ENCODE measurements at regions not wholly inside any gene's neighbourhood (a gene's known extent, or its start where the extent isn't known, plus 50 kb on each side); places are given as distances from the start of the nearest gene placed in this dataset.
"Not testable (repeated sequence)": the region's sequence is repeated elsewhere in the genome, so short reads cannot be mapped to it uniquely, and the experiment has no call there.

- no peak for DNase-seq
- Histone ChIP-seq H3K36me3 (no peaks in the 10 kb centered on the region), H3K4me1 (no peaks in the 10 kb centered on the region), H3K9me3 (peaks cover 0 to 15% (median 3%) of the 10 kb centered on the region in 8 donors), H3K27ac (no peak overlapping the region), H3K4me3 (no peak overlapping the region), H3K27me3 (replicated peaks in 1 of 7) (no peaks in the 10 kb centered on the region)
- 77 to 90% (median 82%) methylated on average over 5 of the region's 5 CpGs for WGBS, 5 donors
- TF ChIP-seq POLR2A (IDR thresholded peaks at IDR 0.05) (no peak), POLR2AphosphoS5 (IDR thresholded peaks at IDR 0.05) (no peak)
- TF ChIP-seq, protein P1, sequence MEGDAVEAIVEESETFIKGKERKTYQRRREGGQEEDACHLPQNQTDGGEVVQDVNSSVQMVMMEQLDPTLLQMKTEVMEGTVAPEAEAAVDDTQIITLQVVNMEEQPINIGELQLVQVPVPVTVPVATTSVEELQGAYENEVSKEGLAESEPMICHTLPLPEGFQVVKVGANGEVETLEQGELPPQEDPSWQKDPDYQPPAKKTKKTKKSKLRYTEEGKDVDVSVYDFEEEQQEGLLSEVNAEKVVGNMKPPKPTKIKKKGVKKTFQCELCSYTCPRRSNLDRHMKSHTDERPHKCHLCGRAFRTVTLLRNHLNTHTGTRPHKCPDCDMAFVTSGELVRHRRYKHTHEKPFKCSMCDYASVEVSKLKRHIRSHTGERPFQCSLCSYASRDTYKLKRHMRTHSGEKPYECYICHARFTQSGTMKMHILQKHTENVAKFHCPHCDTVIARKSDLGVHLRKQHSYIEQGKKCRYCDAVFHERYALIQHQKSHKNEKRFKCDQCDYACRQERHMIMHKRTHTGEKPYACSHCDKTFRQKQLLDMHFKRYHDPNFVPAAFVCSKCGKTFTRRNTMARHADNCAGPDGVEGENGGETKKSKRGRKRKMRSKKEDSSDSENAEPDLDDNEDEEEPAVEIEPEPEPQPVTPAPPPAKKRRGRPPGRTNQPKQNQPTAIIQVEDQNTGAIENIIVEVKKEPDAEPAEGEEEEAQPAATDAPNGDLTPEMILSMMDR (IDR thresholded peaks at IDR 0.05 in 8 of 11, conservative IDR thresholded peaks at IDR 0.05 in 3 of 11): no peak
- intact Hi-C loops (cut with DNase I; ENCODE audit: low total_unique reads): no loop called here
Measured at GRCh38 chr2:195148004-195148403, 509.0 kb upstream of the SLC39A10 start.

DNA sequence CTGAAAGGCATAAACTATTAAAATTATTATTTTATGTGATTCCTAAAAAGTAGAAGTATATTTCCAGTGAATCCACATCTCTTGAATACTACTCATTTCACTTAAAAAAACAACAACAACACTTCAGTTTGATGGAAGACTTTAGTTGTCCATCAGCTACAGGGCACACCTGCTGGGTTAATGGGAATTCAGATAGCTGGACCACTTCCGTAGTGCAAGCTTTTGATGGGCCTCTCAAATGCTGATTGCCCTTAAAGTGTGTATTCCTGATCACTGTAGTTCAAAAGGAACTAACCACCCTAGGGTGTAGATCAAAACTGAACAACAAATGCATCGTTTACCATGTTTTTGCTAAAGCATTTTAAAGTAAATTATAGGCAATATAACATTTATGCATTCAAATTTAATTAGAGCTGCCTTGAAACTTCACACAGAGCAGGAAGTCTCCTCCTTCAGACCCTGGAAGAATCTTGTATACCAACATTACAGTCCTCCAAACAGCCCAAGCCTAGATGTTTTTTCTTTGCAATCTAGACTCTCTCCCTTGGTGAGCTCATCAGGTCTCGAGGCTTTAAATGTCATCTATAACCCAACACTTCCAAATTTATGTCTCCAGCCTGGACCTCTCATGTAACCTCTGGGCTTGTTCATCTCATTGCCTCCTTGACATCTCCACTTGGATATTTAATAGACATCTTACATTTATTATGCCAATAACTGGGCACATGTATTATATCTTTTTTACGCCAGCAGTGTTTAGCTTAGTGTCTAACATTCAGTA is 510.1 kb upstream of the SLC39A10 start:
- H3K4me1 ChIP-seq: no peaks in the 10 kb centered on the region
- H3K9me3 ChIP-seq: peaks cover 0 to 17% (median 4%) of the 10 kb centered on the region in 8 donors
- H3K36me3 ChIP-seq: no peaks in the 10 kb centered on the region
- H3K4me3 ChIP-seq: no peak overlapping the region
- DNase-seq: no peak
- WGBS, 5 donors: 80 to 89% (median 86%) methylated on average over 4 of the region's 4 CpGs
- no peaks in the 10 kb centered on the region for H3K27me3 ChIP-seq (replicated peaks in 1 of 7)
- intact Hi-C loops (cut with DNase I; ENCODE audit: low total_unique reads): no loop called here
- no peak overlapping the region for H3K27ac ChIP-seq
- TF ChIP-seq, protein P1 (IDR thresholded peaks at IDR 0.05 in 8 of 11, conservative IDR thresholded peaks at IDR 0.05 in 3 of 11): no peak
- no peak for TF ChIP-seq POLR2A (IDR thresholded peaks at IDR 0.05)
- no peak for TF ChIP-seq POLR2AphosphoS5 (IDR thresholded peaks at IDR 0.05)

- H3K9me3 ChIP-seq: peaks cover 0 to 6% (median 0%) of the 10 kb centered on the region in 8 donors
- WGBS, 5 donors: 86 to 93% (median 89%) methylated on average over 7 of the region's 7 CpGs
- intact Hi-C loops (cut with DNase I; ENCODE audit: low total_unique reads): no loop called here
- no peak overlapping the region for H3K27ac ChIP-seq
- TF ChIP-seq POLR2A (IDR thresholded peaks at IDR 0.05) (no peak), POLR2AphosphoS5 (IDR thresholded peaks at IDR 0.05) (no peak)
- TF ChIP-seq, protein P1 (IDR thresholded peaks at IDR 0.05 in 8 of 11, conservative IDR thresholded peaks at IDR 0.05 in 3 of 11): no peak
- no peak overlapping the region for H3K4me3 ChIP-seq
- no peak for DNase-seq
- no peaks in the 10 kb centered on the region for H3K4me1 ChIP-seq
- no peaks in the 10 kb centered on the region for H3K36me3 ChIP-seq
- H3K27me3 ChIP-seq (replicated peaks in 1 of 7): no peaks in the 10 kb centered on the region
Measured at GRCh38 chr2:195138435-195138834, 518.6 kb upstream of the SLC39A10 start.

GRCh38 chr2:195125889-195126288 is 531.1 kb upstream of the SLC39A10 start:
- H3K4me1 ChIP-seq; H3K4me3 ChIP-seq; H3K27me3 ChIP-seq (replicated peaks in 1 of 7); intact Hi-C loops (cut with DNase I; ENCODE audit: low total_unique reads); H3K27ac ChIP-seq; H3K36me3 ChIP-seq; H3K9me3 ChIP-seq: not testable (repeated sequence)
- 88 to 96% (median 90%) methylated on average over 2 to 3 of the region's 3 CpGs for WGBS, 5 donors
- peak; percentile 64 for DNase-seq

Data from spleen (tissue), 11 donors.